B cell (primary cell): ENCODE measurements at regions not wholly inside any gene's neighbourhood (a gene's known extent, or its start where the extent isn't known, plus 50 kb on each side); places are given as distances from the start of the nearest gene placed in this dataset.

Source experiments
- ATAC-seq: fragments of 200-7000 bp; cut with Tn5 transposase; one replicate; pipeline ENCODE4 v1.10.0; 2021; ENCODE audit warnings: low read depth, mild to moderate bottlenecking, moderate number of reproducible peaks, moderate library complexity
- CTCF ChIA-PET: fragments of 350-600 bp; sonication (Branson Sonifier 250); formaldehyde crosslinking; loops from one replicate; lab custom pipeline; 2021; ENCODE audit warnings: antibody characterized with exemption, inconsistent platforms; lab: Charles Lee
- POLR2A ChIA-PET: fragments of 350-600 bp; sonication (Branson Sonifier 250); formaldehyde crosslinking; loops from one replicate; lab custom pipeline; 2021; ENCODE audit warnings: antibody characterized with exemption; lab: Charles Lee
- DNase-seq: peaks from one replicate; pipeline ENCODE4 v3.0.0; 2013
- H2AFZ ChIP-seq: 2 replicates; pipeline ENCODE4 v1.6.1; 2012; ENCODE audit warnings: mild to moderate bottlenecking, low read depth, low read length; ENCODE audit not compliant: insufficient read depth, poor library complexity, severe bottlenecking
- H3K27ac ChIP-seq, 2 donors: 1 replicate in 1 of 2; 2 replicates in 1 of 2; pipeline ENCODE4 v1.5.1; 2012 to 2013; ENCODE audit warnings: low read length in 2 of 2, mild to moderate bottlenecking in 2 of 2, moderate library complexity in 1 of 2
- H3K27me3 ChIP-seq, 4 experiments: fragments of 200-600 bp in 1 of 4; sonication (generic) in 1 of 4; replicated peaks in 1 of 4; 1 replicate in 2 of 4; 2 replicates in 2 of 4; pipeline versions ENCODE4 v1.6.1 to v1.7.0; 2013 to 2016; ENCODE audit warnings: low read length in 3 of 4, mild to moderate bottlenecking in 2 of 4, mixed read lengths in 1 of 4, moderate library complexity in 1 of 4; ENCODE audit not compliant: insufficient read depth in 4 of 4, control insufficient read depth in 3 of 4; ENCODE audit errors: control extremely low read depth in 1 of 4
- H3K36me3 ChIP-seq, 2 experiments: replicated peaks in 1 of 2; 1 replicate in 1 of 2; 2 replicates in 1 of 2; pipeline versions ENCODE4 v1.6.1 to v1.7.1; 2013; ENCODE audit warnings: low read length in 1 of 2; ENCODE audit not compliant: insufficient read depth in 2 of 2, control insufficient read depth in 1 of 2; ENCODE audit errors: control extremely low read depth in 1 of 2, extremely low read depth in 1 of 2
- H3K4me1 ChIP-seq, 2 donors: fragments of 200-600 bp in 1 of 2; sonication (generic) in 1 of 2; 1 replicate in 1 of 2; 2 replicates in 1 of 2; pipeline versions ENCODE4 v1.5.1 to v1.6.1; 2013 to 2017; ENCODE audit warnings: low read length in 2 of 2; ENCODE audit not compliant: control insufficient read depth in 2 of 2, insufficient read depth in 2 of 2
- H3K4me2 ChIP-seq: replicated peaks from 2 replicates; pipeline ENCODE3; 2012; ENCODE audit warnings: mild to moderate bottlenecking, low read depth, low read length; ENCODE audit not compliant: poor library complexity, severe bottlenecking
- H3K4me3 ChIP-seq, 5 experiments: fragments of 200-600 bp in 1 of 5; sonication (generic) in 1 of 5; 1 replicate in 3 of 5; 2 replicates in 2 of 5; pipeline versions ENCODE4 v1.5.1 to v1.7.0; 2011 to 2016; ENCODE audit warnings: low read length in 4 of 5, mild to moderate bottlenecking in 4 of 5, low read depth in 2 of 5, control low read depth in 1 of 5, moderate library complexity in 1 of 5; ENCODE audit not compliant: insufficient read depth in 1 of 5; ENCODE audit errors: control extremely low read depth in 1 of 5, extremely low read depth in 1 of 5
- H3K79me2 ChIP-seq: fragments of 200-600 bp; sonication (generic); one replicate; pipeline ENCODE4 v1.6.0; 2016; ENCODE audit warnings: low read length; ENCODE audit not compliant: control insufficient read depth, insufficient read depth
- H3K9ac ChIP-seq: fragments of 200-600 bp; sonication (generic); 2 replicates; pipeline ENCODE4 v1.6.1; 2017; ENCODE audit warnings: mild to moderate bottlenecking, low read length, moderate library complexity
- H3K9me3 ChIP-seq, 3 donors: one replicate each; pipeline versions ENCODE4 v1.6.1 to v1.7.1; 2013; ENCODE audit warnings: low read length in 2 of 3; ENCODE audit not compliant: control insufficient read depth in 2 of 3, insufficient read depth in 1 of 3; ENCODE audit errors: control extremely low read depth in 1 of 3
- H4K20me1 ChIP-seq: 2 replicates; pipeline ENCODE4 v1.6.0; 2012; ENCODE audit warnings: mild to moderate bottlenecking, low read length; ENCODE audit not compliant: insufficient read depth, control insufficient read depth, poor library complexity, severe bottlenecking
- H3K27ac Mint-ChIP-seq: one replicate; pipeline ENCODE4 v1.8.0; 2021; ENCODE audit warnings: mixed read lengths
- H3K27me3 Mint-ChIP-seq: one replicate; pipeline ENCODE4 v1.8.0; 2021; ENCODE audit warnings: mixed read lengths
- H3K4me1 Mint-ChIP-seq: one replicate; pipeline ENCODE4 v1.8.0; 2021; ENCODE audit warnings: mixed read lengths
- H3K4me3 Mint-ChIP-seq: one replicate; pipeline ENCODE4 v1.8.0; 2021; ENCODE audit warnings: mixed read lengths
- H3K9me3 Mint-ChIP-seq: one replicate; pipeline ENCODE4 v1.8.0; 2022; ENCODE audit warnings: mixed read lengths; ENCODE audit not compliant: insufficient read depth
- EZH2 ChIP-seq: IDR thresholded peaks from 2 replicates; pipeline ENCODE4 v1.6.1; 2012; ENCODE audit warnings: borderline replicate concordance, low read depth, mild to moderate bottlenecking, moderate library complexity, low read length; ENCODE audit not compliant: insufficient read depth, poor library complexity, severe bottlenecking
- WGBS: methylation state at CpG from one replicate; pipeline ENCODE4 v1.1.5; 2013; ENCODE audit warnings: missing lambda C conversion rate; ENCODE audit not compliant: insufficient coverage; 5-methylcytosine and 5-hydroxymethylcytosine counted together
- intact Hi-C: fragments of 100-400 bp; cut with micrococcal nuclease; formaldehyde crosslinking; loops from one replicate; pipeline ENCODE4 v1.10.0; 2022
- TF ChIP-seq, protein P1 (sequence below): fragments of 200-600 bp; IDR thresholded peaks from one replicate; pipeline ENCODE4 v1.8.0; 2022; ENCODE audit warnings: antibody characterized with exemption, mild to moderate bottlenecking

DNA sequence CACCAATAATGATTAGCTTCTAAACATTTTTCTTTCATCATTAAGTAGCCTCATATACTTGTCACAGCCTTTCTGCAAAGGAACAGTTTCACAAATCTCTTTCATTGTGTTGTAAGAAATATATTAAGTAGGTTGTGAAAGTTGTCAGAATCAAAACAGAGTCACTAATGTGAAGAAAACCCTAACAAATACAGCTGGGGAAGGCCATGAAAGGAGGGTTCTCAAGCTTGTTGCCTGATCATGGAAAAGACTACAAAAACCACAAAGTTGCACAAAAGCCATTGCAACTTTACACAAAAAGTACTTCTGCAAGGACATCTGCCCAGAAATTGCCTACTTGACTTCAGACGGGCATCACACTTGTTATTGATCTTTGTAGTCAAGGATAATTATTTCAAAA, 216.1 kb downstream of the ALDH8A1 start:
- no peak overlapping the region for H3K4me3 ChIP-seq

DNA sequence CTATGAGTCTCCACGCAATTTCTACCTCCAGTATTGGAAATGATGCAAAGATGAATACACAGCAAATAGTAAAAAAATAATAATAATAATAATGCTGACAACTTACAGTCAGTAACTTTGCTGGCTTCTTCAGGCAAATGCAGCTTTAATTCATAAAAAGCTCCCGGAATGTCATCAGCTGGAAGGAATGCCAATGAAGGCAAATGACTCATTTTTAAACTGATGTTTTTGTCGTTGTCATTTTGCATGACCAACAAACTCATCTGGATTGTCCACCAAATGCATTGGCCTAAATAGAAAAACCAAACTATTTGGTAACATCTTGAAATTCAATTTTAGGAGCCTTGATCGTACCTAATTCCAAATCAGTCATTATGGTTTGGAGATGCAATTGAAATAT, 217.1 kb downstream of the ALDH8A1 start:
- H3K9me3 ChIP-seq: no peaks in the 10 kb centered on the region
- Mint-ChIP-seq H3K4me1 (no peaks in the 10 kb centered on the region), H3K4me3 (no peak overlapping the region), H3K27me3 (peaks cover 9% of the 10 kb centered on the region), H3K27ac (no peak overlapping the region), H3K9me3 (no peaks in the 10 kb centered on the region)
- CTCF ChIA-PET: no interaction called here
- no peaks in the 10 kb centered on the region for H3K27me3 ChIP-seq
- no peaks in the 10 kb centered on the region for H3K79me2 ChIP-seq
- no peak overlapping the region for H2AFZ ChIP-seq
- 93% methylated on average over 2 of the region's 4 CpGs for WGBS
- H3K4me2 ChIP-seq: no peak overlapping the region
- no peak for ATAC-seq
- TF ChIP-seq, protein P1, sequence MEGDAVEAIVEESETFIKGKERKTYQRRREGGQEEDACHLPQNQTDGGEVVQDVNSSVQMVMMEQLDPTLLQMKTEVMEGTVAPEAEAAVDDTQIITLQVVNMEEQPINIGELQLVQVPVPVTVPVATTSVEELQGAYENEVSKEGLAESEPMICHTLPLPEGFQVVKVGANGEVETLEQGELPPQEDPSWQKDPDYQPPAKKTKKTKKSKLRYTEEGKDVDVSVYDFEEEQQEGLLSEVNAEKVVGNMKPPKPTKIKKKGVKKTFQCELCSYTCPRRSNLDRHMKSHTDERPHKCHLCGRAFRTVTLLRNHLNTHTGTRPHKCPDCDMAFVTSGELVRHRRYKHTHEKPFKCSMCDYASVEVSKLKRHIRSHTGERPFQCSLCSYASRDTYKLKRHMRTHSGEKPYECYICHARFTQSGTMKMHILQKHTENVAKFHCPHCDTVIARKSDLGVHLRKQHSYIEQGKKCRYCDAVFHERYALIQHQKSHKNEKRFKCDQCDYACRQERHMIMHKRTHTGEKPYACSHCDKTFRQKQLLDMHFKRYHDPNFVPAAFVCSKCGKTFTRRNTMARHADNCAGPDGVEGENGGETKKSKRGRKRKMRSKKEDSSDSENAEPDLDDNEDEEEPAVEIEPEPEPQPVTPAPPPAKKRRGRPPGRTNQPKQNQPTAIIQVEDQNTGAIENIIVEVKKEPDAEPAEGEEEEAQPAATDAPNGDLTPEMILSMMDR: no peak
- no peak for TF ChIP-seq EZH2
- H3K9ac ChIP-seq: no peak overlapping the region
- no peak overlapping the region for H3K4me3 ChIP-seq
- intact Hi-C loops: no loop called here
- H3K27ac ChIP-seq: no peak overlapping the region
- H3K36me3 ChIP-seq: no peaks in the 10 kb centered on the region
- POLR2A ChIA-PET: no interaction called here
- no peaks in the 10 kb centered on the region for H4K20me1 ChIP-seq
- no peak for DNase-seq
- H3K4me1 ChIP-seq: no peaks in the 10 kb centered on the region

More for the DNA sequence above, 216.1 kb downstream of the ALDH8A1 start:
- intact Hi-C loops: no loop called here
- ChIA-PET CTCF (no interaction called here), POLR2A (no interaction called here)
- H2AFZ ChIP-seq: no peak overlapping the region
- no peaks in the 10 kb centered on the region for H3K27me3 ChIP-seq
- WGBS: no CpG with 5 or more reads among the region's 1 CpG
- H3K4me1 ChIP-seq: no peaks in the 10 kb centered on the region
- no peak overlapping the region for H3K27ac ChIP-seq
- no peak for ATAC-seq
- Mint-ChIP-seq H3K9me3 (no peaks in the 10 kb centered on the region), H3K4me3 (no peak overlapping the region), H3K27ac (no peak overlapping the region), H3K4me1 (no peaks in the 10 kb centered on the region), H3K27me3 (peaks cover 7% of the 10 kb centered on the region)
- no peak for DNase-seq
- no peaks in the 10 kb centered on the region for H4K20me1 ChIP-seq
- no peak overlapping the region for H3K4me2 ChIP-seq
- no peaks in the 10 kb centered on the region for H3K36me3 ChIP-seq
- H3K9me3 ChIP-seq: no peaks in the 10 kb centered on the region
- TF ChIP-seq, protein P1: no peak
- no peak for TF ChIP-seq EZH2
- no peak overlapping the region for H3K9ac ChIP-seq
- H3K79me2 ChIP-seq: no peaks in the 10 kb centered on the region
